Fibroblast of mammary gland (primary cell): ENCODE measurements at regions not wholly inside any gene's neighbourhood (a gene's known extent, or its start where the extent isn't known, plus 50 kb on each side); places are given as distances from the start of the nearest gene placed in this dataset.

ENCODE experiments used
- DNase-seq: peaks from one replicate; pipeline ENCODE4 v3.0.0-alpha.2; 2010; ENCODE audit warnings: low read depth
- H3K4me3 ChIP-seq: 2 replicates; pipeline ENCODE4 v1.5.1; 2011; ENCODE audit warnings: low read depth, mild to moderate bottlenecking, low read length, moderate library complexity; ENCODE audit not compliant: control insufficient read depth
- CTCF ChIP-seq: conservative IDR thresholded peaks from 2 replicates; pipeline ENCODE4 v1.5.1; 2011; ENCODE audit warnings: low read depth, low read length, inconsistent platforms; ENCODE audit not compliant: control insufficient read depth, insufficient read depth

- no peak overlapping the region for H3K4me3 ChIP-seq
- TF ChIP-seq CTCF = no peak
- DNase-seq = no peak
These were observed 347.2 kb upstream of the SPOCK3 start for GRCh38 chr4:167581449-167581965.

GRCh38 chr4:167587361-167587760 is 353.1 kb upstream of the SPOCK3 start:
- no peak for DNase-seq
- no peak for TF ChIP-seq CTCF
- no peak overlapping the region for H3K4me3 ChIP-seq

GRCh38 chr4:167595898-167596297 is 361.6 kb upstream of the SPOCK3 start:
- DNase-seq = no peak
- H3K4me3 ChIP-seq = no peak overlapping the region
- no peak for TF ChIP-seq CTCF

- no peak for TF ChIP-seq CTCF
- H3K4me3 ChIP-seq = no peak overlapping the region
- DNase-seq = no peak
These were observed 367.9 kb upstream of the SPOCK3 start for GRCh38 chr4:167602157-167602556.

GRCh38 chr4:167606551-167606950 is 372.3 kb upstream of the SPOCK3 start:
- no peak for TF ChIP-seq CTCF
- DNase-seq = no peak

GRCh38 chr4:167613381-167613780 is 379.1 kb upstream of the SPOCK3 start:
- DNase-seq = no peak
- no peak overlapping the region for H3K4me3 ChIP-seq
- TF ChIP-seq CTCF = no peak

More at GRCh38 chr4:167606551-167606950, 372.3 kb upstream of the SPOCK3 start:
- no peak overlapping the region for H3K4me3 ChIP-seq

- no peak overlapping the region for H3K4me3 ChIP-seq
- TF ChIP-seq CTCF = no peak
- DNase-seq = no peak
These were observed 380.6 kb upstream of the SPOCK3 start for GRCh38 chr4:167614866-167615265.
